ENCODE measurements at regions not wholly inside any gene's neighbourhood (a gene's known extent, or its start where the extent isn't known, plus 50 kb on each side); places are given as distances from the start of the nearest gene placed in this dataset.

GRCh38 chr2:11022591-11023273 is 111.0 kb downstream of the KCNF1 start:
- TF ChIP-seq CTCF (IDR thresholded peaks at IDR 0.05): no peak
- TF ChIP-seq EP300 (IDR thresholded peaks at IDR 0.05): no peak

Data from ovary (tissue), 3 donors.